SIG-M5 treated with dmso at 0.1 percent for 504 hours (cell line): ENCODE measurements at regions not wholly inside any gene's neighbourhood (a gene's known extent, or its start where the extent isn't known, plus 50 kb on each side); places are given as distances from the start of the nearest gene placed in this dataset.
"Not testable (repeated sequence)": the region's sequence is repeated elsewhere in the genome, so short reads cannot be mapped to it uniquely, and the experiment has no call there.

Source experiments
- DNase-seq: peaks from one replicate; lab custom pipeline; 2025; ENCODE audit not compliant: unreplicated experiment; lab: John Stamatoyannopoulos, UW

GRCh38 chr7:65069476-65069875 lies 63.0 kb upstream of the ERV3-1 start:
- not testable (repeated sequence) for DNase-seq

- DNase-seq = not testable (repeated sequence)
Measured at GRCh38 chr7:65062566-65062965, 56.1 kb upstream of the ERV3-1 start.

GRCh38 chr7:65059247-65059646 lies 52.8 kb upstream of the ERV3-1 start:
- DNase-seq = not testable (repeated sequence)
